Uterus (tissue), 2 donors: ENCODE measurements at regions not wholly inside any gene's neighbourhood (a gene's known extent, or its start where the extent isn't known, plus 50 kb on each side); places are given as distances from the start of the nearest gene placed in this dataset.

Source experiments
- CTCF ChIP-seq, 4 experiments: fragments of 200-600 bp in 2 of 4; fragments of 450-650 bp in 2 of 4; sonication (generic) in 2 of 4; IDR thresholded peaks; one replicate each; pipeline ENCODE4 v1.5.1; 2016 to 2019; ENCODE audit warnings: antibody characterized with exemption in 4 of 4, mild to moderate bottlenecking in 2 of 4, moderate library complexity in 1 of 4
- POLR2A ChIP-seq, 2 donors: fragments of 450-650 bp; IDR thresholded peaks; one replicate each; pipeline ENCODE4 v1.6.1; 2016; ENCODE audit warnings: antibody characterized with exemption in 2 of 2, mild to moderate bottlenecking in 1 of 2, moderate library complexity in 1 of 2

DNA sequence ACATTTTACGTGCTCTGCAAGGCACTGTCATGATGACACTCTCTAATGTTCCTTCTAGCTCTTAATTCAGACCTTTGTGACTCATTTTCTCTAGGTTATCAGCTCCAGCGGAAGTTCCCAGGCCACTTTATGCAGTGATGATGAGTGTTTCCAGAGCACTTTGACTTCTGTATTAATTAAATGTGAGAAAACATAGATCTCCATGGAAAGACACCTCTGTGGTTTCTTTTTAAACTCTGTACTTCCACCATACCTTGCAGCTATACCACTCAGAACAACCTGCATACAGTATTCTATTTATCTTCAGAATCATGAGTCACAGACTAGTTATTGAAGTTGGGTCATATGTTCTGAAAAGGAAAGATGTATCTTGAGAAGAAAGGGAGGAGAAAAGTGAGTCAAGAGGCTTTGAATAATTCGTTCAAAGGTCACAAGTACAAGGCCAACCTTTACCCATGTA is 175.6 kb upstream of the TENM4 start:
- TF ChIP-seq POLR2A (IDR thresholded peaks at IDR 0.05), result no peak
- no peak for TF ChIP-seq CTCF (IDR thresholded peaks at IDR 0.05)
